ENCODE measurements at regions not wholly inside any gene's neighbourhood (a gene's known extent, or its start where the extent isn't known, plus 50 kb on each side); places are given as distances from the start of the nearest gene placed in this dataset.

DNA sequence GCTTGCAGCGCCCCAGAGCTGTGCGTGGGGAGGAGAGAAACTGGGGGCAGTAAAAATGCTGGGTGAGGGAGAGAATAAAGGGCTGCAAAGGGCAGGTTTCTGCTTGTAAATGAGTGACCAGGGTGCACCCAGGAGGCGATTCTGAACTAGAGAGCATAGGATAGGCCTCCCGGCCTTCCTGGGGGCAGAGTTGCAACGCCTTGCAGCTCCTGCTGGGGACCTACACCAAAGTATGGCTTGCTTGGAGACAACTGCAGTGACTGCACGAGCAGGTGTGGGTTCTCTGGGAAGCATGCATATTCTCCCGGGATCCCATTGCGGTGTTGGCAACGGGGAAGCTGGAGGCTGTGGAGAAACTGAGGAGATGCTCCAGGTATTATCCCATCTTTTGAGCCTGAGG is 111.6 kb upstream of the SPACA1 start:
- H3K4me1 ChIP-seq (ENCODE audit: control insufficient read depth, extremely low read depth, insufficient read depth, low read length) = no peaks in the 10 kb centered on the region
- H3K9me1 ChIP-seq (replicated peaks; ENCODE audit: control insufficient read depth, extremely low read depth, insufficient read depth, low read length) = no peaks in the 10 kb centered on the region
- no TSS peak for BruUV-seq (replicated peaks)
- H4K20me1 ChIP-seq (replicated peaks; ENCODE audit: control insufficient read depth, extremely low read depth, insufficient read depth, low read length) = no peaks in the 10 kb centered on the region
- H3K4me3 ChIP-seq (replicated peaks in 1 of 3; ENCODE audit: insufficient read depth in 1 of 3, low read depth in 1 of 3, low read length in 3 of 3) = no peak overlapping the region
- no peak overlapping the region for H3K9ac ChIP-seq (replicated peaks; ENCODE audit: extremely low read depth, insufficient read depth, low read length)
- no peaks in the 10 kb centered on the region for H3K79me2 ChIP-seq (ENCODE audit: control insufficient read depth, insufficient read depth, low read length)
- dilution Hi-C loops (cut with MboI; ENCODE audit: extremely low pct_ligation_motif_present, low sequenced_read_pairs) (loop anchor here (25.0 kb wide), 1 partner anchor 526 kb away; no protein-coding TSS in a partner anchor), intact Hi-C loops (cut with micrococcal nuclease) (no loop called here)
- H3K27ac ChIP-seq (ENCODE audit: insufficient read depth, low read depth, low read length) = no peak overlapping the region
- no peak overlapping the region for H2AFZ ChIP-seq (ENCODE audit: low read depth, low read length)
- CTCF ChIA-PET = no interaction called here
- no peak overlapping the region for H3K4me2 ChIP-seq (ENCODE audit: insufficient read depth, low read length)
- H3K9me3 ChIP-seq (replicated peaks; ENCODE audit: control insufficient read depth, insufficient read depth, low read length) = no peaks in the 10 kb centered on the region
- POLR2A ChIA-PET = no interaction called here
- TF ChIP-seq, protein P1, sequence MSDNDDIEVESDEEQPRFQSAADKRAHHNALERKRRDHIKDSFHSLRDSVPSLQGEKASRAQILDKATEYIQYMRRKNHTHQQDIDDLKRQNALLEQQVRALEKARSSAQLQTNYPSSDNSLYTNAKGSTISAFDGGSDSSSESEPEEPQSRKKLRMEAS (IDR thresholded peaks at IDR 0.05; ENCODE audit: insufficient read depth, insufficient read length) = no peak
- TF ChIP-seq, protein P2, sequence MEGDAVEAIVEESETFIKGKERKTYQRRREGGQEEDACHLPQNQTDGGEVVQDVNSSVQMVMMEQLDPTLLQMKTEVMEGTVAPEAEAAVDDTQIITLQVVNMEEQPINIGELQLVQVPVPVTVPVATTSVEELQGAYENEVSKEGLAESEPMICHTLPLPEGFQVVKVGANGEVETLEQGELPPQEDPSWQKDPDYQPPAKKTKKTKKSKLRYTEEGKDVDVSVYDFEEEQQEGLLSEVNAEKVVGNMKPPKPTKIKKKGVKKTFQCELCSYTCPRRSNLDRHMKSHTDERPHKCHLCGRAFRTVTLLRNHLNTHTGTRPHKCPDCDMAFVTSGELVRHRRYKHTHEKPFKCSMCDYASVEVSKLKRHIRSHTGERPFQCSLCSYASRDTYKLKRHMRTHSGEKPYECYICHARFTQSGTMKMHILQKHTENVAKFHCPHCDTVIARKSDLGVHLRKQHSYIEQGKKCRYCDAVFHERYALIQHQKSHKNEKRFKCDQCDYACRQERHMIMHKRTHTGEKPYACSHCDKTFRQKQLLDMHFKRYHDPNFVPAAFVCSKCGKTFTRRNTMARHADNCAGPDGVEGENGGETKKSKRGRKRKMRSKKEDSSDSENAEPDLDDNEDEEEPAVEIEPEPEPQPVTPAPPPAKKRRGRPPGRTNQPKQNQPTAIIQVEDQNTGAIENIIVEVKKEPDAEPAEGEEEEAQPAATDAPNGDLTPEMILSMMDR (IDR thresholded peaks at IDR 0.05; ENCODE audit: extremely low read depth in 1 of 2, insufficient read depth in 1 of 2, low read depth in 1 of 2, low read length in 2 of 2) = no peak
- no peak for TF ChIP-seq POLR2A (IDR thresholded peaks at IDR 0.05; ENCODE audit: low read depth, low read length)
- TF ChIP-seq POLR2AphosphoS5 (IDR thresholded peaks at IDR 0.05; ENCODE audit: insufficient read depth, low read depth, low read length) = no peak
- TF ChIP-seq EZH2 (IDR thresholded peaks at IDR 0.05; ENCODE audit: borderline replicate concordance, low read depth, low read length, severe bottlenecking) = no peak
- FAIRE-seq (no peak), DNase-seq (ENCODE audit: low read depth, low spot score) (no peak)
- H3K27me3 ChIP-seq (ENCODE audit: control insufficient read depth in 2 of 2, insufficient read depth in 2 of 2, low read length in 2 of 2) = peaks cover 7 to 9% of the 10 kb centered on the region in 2 experiments
- no peaks in the 10 kb centered on the region for H3K36me3 ChIP-seq (ENCODE audit: control insufficient read depth in 2 of 2, extremely low read depth in 1 of 2, insufficient read depth in 2 of 2, low read length in 2 of 2)

DNA sequence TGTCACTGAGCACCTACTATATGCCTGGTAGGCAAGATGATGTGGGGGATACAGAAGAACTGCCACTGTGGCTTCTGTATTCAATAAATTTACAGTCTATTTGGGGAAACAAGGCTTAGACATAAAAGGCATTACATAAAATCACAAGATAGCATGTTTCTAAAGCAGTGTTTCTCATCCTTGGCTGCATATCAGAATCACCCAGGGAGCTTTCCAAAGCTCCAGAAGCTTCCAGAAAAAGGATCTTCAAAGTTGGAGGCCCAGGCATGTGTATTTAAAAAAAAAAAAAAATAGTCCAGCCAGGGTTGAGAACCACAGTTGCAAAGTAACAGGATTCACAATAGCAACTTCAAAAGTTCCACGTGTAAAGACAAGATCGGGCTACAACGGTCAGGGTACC is 112.4 kb upstream of the SPACA1 start:
- dilution Hi-C loops (cut with MboI; ENCODE audit: extremely low pct_ligation_motif_present, low sequenced_read_pairs) = loop anchor here (25.0 kb wide), 1 partner anchor 527 kb away; no protein-coding TSS in a partner anchor
- intact Hi-C loops (cut with micrococcal nuclease) = no loop called here
- no peak for DNase-seq (ENCODE audit: low read depth, low spot score)

More for the DNA sequence above, 112.4 kb upstream of the SPACA1 start:
- Histone ChIP-seq H3K4me3 (replicated peaks in 1 of 3; ENCODE audit: insufficient read depth in 1 of 3, low read depth in 1 of 3, low read length in 3 of 3) (no peak overlapping the region), H3K4me1 (ENCODE audit: control insufficient read depth, extremely low read depth, insufficient read depth, low read length) (no peaks in the 10 kb centered on the region), H3K79me2 (ENCODE audit: control insufficient read depth, insufficient read depth, low read length) (no peaks in the 10 kb centered on the region), H3K27me3 (ENCODE audit: control insufficient read depth in 2 of 2, insufficient read depth in 2 of 2, low read length in 2 of 2) (peaks cover 7 to 9% of the 10 kb centered on the region in 2 experiments), H3K36me3 (ENCODE audit: control insufficient read depth in 2 of 2, extremely low read depth in 1 of 2, insufficient read depth in 2 of 2, low read length in 2 of 2) (no peaks in the 10 kb centered on the region), H3K9me3 (replicated peaks; ENCODE audit: control insufficient read depth, insufficient read depth, low read length) (no peaks in the 10 kb centered on the region), H3K9me1 (replicated peaks; ENCODE audit: control insufficient read depth, extremely low read depth, insufficient read depth, low read length) (no peaks in the 10 kb centered on the region), H3K9ac (replicated peaks; ENCODE audit: extremely low read depth, insufficient read depth, low read length) (no peak overlapping the region), H3K27ac (ENCODE audit: insufficient read depth, low read depth, low read length) (no peak overlapping the region), H2AFZ (ENCODE audit: low read depth, low read length) (no peak overlapping the region), H3K4me2 (ENCODE audit: insufficient read depth, low read length) (no peak overlapping the region), H4K20me1 (replicated peaks; ENCODE audit: control insufficient read depth, extremely low read depth, insufficient read depth, low read length) (no peaks in the 10 kb centered on the region)
- TF ChIP-seq MYC (IDR thresholded peaks at IDR 0.05; ENCODE audit: low read depth, low read length) (no peak), POLR2AphosphoS5 (IDR thresholded peaks at IDR 0.05; ENCODE audit: insufficient read depth, low read depth, low read length) (no peak)
- BruUV-seq (replicated peaks) = no TSS peak
- CTCF ChIA-PET = no interaction called here
- POLR2A ChIA-PET = no interaction called here
- no peak for FAIRE-seq
